ENCODE measurements at regions not wholly inside any gene's neighbourhood (a gene's known extent, or its start where the extent isn't known, plus 50 kb on each side); places are given as distances from the start of the nearest gene placed in this dataset.
"Not testable (repeated sequence)": the region's sequence is repeated elsewhere in the genome, so short reads cannot be mapped to it uniquely, and the experiment has no call there.

DNA sequence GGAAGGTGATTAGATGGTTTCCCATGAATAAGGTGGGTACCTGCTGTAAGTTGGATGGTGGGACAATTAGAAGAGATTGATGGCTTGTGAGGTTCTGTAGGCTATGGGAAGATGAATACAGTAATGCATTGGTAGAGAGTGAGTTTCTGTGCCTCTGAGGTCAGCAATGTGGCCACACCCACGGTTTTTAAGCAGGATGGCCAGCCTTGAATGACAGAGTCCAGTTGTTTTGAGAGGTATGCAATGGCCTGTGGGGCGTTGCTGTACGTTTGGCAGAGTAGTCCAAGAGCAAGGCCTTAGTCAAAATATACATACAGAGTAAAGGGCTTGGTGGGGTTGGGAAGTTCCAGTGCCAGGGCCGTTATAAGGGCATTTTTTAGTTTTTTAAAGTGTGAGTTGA, 235.6 kb upstream of the C9orf72 start:
- no peak for DNase-seq (ENCODE audit: low spot score)

DNA sequence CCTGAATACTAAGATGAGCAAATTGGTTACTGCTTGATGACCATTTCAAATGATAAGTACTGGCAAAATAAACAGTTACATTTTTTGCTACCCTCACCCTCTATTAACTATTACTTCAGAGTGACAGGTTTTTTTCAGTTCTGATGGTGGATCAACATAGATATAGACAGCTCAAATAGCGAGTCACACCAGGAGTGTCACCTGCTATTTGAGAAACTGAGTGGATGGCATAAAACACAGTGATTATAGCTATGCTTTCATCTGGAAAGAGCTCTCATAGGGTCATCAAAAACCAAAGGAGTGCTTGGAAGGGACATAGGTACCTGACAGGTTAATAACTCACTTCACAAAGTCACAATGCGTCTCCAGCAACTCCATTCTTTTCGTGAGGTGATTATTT, 244.5 kb upstream of the C9orf72 start:
- no peak for DNase-seq (ENCODE audit: low spot score)

DNA sequence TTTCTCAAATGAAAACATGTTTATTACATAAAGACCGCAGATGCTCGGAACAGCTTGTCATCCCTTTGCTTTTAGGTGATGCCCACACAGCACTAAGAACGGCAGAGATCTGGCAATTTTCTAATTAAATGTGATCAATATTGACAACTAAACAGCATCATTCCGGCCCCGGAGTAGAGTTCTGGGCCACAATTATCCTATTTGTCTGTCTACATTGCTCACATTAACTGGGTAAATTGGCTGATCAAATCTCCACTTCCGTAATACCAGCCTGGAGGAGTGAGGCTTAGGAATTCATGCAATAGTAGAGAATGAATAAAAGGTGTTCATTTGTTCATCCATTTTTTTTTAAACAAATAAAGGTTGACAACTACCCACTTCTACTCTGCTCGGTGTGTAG, 245.1 kb upstream of the C9orf72 start:
- DNase-seq (ENCODE audit: low spot score): no peak

DNA sequence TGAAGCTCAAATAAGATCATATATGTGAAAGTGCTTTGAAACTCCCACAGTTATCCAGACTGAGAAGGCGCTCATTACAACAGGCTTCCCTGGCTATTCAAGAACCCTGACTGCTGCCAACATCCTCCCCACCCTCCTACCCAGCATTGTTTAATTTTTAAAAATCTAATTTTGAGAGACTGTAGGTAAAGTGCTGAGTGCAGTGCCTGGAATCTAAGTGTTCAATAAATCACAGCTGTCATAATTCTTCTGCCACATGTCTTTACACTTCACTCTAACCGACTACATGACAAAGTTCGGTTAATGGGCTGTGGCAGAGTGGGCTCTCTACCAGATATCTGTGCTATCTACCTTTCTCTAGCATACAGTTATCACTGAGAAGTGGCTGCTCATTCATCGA, 255.6 kb upstream of the C9orf72 start:
- DNase-seq (ENCODE audit: low spot score): no peak

DNA sequence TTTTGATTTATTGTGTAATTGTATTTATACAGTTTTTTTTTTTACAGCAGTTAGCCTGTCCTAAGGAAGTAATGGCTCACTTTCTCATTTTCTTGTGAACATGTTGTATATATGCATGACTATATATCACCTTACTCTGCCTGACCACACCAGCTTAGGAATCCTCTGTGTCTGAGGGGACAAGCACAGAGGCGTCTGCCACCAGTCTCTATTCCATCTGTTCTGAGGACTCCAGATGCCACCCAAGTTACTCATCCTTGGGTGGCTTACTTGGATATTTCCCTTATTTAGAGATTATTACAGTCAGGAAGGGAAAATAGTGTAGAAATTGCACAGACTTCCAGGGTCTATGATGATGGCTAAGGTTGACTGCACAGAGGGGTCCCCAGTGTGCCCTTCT, 256.3 kb upstream of the C9orf72 start:
- DNase-seq (ENCODE audit: low spot score): no peak

DNA sequence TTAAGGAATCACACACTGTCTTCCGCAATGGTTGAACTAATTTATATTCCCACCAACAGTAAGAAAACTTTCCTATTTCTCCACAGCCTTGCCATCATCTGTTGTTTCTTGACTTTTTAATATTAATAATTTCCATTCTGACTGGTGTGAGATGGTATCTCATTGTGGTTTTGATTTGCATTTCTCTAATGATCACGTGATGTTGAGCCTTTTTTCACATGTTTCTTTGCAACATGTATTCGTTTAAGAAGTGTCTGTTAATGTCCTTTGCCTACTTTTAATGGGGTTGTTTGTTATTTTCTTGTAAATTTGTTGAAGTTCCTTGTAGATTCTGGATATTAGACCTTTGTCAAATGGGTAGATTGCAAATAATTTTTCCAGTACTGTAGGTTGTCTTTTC, 258.8 kb upstream of the C9orf72 start:
- DNase-seq (ENCODE audit: low spot score): not testable (repeated sequence)

DNA sequence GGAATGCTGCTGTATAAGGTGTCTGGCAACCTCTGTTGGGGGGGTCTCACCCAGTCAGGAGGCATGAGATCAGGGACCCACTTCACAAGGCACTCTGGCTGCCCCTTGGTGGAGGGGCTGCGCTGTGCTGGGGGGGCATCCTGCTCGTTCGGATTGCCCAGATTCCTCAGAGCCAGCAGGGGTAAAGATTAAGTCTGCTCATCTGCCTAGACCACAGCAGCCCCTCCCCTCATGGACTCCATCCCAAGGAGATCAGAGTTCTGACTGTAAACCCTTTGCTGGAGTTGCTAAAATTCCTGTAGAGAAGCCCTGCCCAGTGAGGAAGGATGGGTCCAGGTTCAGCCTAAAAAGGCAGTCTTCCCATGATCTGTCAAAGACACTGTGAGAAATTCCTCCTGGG, 262.0 kb upstream of the C9orf72 start:
- no peak for DNase-seq (ENCODE audit: low spot score)

DNA sequence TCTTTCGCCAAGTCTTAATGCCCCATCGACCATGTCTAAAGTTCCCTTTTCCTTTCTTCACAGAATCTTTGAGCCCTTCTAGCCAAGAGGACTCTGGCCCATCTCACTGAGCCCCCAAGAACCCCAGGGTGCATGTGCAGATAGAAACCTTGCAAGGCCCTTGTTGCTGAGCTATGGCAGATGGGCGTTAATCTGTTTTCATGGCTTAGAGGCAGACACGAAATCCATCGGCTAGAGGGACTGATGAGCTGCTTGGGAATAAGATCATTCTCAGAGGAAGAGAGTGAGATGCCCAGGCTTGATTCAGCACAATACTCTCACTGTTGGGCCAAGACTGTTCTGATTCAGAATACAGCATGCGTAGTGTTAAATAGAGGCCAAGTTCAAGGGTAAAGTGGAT, 262.5 kb upstream of the C9orf72 start:
- no peak for DNase-seq (ENCODE audit: low spot score)

DNA sequence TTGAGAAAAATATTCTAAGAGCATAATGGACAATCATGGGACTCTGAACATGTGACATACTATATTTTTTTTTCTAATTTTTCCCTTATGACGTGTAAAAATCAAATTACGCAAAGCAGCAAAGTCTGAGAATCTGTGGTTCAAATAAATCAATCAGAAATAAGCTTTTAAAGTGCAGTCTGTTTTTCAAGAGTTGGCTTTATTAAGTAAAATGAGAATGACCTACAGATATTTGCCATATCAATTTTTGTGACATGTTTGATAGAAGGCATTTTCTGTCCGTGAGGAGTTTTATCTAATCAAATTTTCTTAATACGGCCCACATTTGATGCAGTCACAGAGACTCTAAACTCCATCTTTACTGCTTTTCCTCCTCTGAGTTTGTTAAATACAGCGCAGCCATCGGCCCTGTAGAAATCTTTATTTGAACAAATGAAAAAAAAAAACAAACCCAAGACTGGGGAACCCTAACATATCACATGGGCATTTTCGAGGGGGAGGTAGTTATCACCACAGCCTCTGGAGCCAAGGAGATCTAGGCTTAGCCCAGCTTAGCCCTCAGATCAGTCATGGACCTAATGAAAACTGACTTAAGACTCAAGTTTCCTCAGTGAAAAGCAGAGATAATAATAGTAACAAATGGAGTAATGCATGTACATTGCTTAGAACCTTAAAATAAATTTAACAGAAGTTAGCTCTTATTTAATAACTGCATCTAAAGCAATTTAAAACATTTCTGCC, 263.6 kb upstream of the C9orf72 start:
- DNase-seq (ENCODE audit: low spot score): no peak

DNA sequence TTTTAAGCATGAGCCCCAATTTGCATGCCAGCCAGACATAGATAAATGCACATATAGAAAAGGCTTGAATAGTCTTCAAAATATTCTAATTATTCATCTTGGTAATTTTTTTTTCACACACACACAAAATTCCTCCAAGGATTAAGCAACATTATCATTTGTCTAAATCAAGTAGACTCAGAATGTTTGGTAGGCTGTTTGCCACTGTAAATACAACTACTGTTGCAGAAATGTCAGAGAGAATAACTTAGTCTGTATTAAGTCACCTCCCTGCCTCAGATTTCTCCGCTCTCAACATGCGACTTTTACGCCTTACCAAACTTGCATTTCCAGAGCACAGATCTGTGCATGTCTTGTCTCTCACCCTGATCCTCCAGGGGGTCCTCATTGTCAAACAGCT, 265.6 kb upstream of the C9orf72 start:
- no peak for DNase-seq (ENCODE audit: low spot score)

DNA sequence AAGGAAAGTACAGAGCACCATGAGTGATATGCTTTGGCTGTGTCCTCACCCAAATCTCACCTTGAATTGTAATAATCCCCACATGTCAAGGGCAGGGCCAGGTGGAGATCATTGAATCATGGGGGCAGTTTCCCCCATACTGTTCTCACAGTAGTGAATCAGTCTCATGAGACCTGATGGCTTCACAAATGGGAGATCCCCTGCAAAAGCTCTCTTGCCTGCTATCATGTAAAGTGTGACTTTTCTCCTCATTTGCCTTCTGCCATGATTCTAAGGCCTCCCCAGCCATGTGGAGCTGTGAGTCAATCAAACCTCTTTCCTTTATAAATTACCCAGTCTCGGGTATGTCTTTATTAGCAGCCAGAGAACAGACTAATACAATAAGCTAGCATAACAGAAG, 266.5 kb upstream of the C9orf72 start:
- DNase-seq (ENCODE audit: low spot score): not testable (repeated sequence)

DNA sequence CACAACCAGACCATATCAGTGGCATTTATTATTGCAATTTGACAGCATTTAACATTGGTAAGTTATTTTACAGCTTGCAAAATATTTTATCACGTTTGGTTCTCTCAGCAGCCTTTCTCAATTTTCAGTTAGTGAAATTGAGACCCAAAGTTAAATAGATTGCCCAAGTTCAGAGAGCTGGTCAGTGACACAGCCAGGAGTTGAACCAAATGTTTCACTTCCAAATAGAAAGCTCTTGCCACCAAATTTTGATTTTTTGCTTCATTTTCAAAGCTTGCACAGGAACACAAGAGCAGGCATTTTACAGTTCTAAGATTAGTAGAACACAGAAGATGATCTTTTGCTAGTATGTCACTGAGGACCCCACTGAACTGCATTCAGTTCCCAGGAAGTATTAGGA, 271.5 kb upstream of the C9orf72 start:
- DNase-seq (ENCODE audit: low spot score): no peak

DNA sequence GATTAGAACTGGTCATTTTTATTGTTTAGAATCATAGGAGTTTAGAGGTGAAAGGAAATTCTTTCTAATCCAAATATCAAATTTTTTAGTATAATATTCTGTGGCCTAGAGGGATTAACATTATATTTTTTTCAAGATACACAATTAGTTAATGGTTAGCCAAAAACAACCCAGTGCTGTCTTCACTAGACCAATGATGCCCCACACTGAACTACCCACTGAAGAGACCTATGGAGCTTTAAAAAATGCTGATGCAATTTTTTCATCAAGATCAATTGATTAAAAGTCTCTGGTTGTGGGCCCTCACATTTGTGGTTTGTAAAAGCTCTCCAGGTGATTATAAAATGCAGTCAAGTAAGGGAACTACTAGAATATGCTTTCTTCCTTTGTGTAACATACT, 274.1 kb upstream of the C9orf72 start:
- no peak for DNase-seq (ENCODE audit: low spot score)

DNA sequence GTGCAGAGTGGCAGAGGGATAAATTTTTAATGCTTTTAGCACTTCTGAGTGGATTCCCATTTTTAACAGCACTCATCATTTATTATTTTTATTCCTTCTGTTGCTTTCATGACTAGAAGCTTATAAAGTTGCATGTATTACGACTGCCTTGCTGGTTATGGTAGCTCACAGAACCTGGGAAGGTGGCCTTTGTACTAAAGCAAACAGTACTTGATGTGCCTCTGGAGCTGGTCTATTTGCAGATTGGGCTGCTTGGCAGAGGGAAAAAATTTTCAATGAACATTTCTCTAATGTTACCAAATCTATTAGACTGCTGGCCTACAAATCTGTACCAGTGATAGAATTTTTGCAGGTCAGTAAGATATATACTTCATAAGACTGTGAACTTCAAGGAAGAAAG, 274.5 kb upstream of the C9orf72 start:
- DNase-seq (ENCODE audit: low spot score): no peak

DNA sequence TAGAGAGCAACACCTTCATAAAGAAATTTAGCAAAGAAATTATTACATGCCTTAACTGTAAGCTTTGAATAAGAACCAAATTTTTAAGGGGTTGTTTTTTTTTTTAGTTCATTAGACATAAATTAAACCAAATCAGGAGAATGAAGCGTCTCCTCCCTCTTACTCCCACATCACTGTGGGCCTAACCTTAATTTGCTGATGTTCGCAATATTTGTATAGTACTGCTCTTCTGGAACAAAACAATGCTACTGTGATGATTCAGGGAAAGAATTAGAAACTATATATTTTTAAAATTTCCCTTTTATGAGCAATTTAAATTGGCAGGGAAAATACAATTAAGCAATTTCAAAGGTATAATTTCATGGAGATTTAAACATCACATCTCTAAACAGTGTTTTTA, 275.0 kb upstream of the C9orf72 start:
- no peak for DNase-seq (ENCODE audit: low spot score)

DNA sequence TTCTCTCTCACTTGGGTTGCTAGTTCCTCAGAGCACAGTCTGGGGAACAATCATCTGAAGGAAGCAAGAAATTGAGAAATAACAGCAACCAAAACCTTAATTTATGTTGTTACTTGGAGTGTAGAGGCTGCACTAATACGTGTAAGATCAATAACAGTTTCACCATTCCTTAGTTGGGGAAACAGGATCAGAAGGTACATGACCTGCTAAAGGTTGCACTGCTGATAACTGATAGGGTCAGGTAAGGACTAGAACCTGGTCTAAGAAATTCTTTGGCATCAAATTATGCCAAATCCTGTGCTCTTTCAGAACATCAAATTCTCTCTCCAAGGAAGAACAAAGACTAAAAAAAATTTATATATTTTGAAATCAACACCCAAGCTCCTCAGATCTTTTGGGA, 278.6 kb upstream of the C9orf72 start:
- DNase-seq (ENCODE audit: low spot score): no peak

DNA sequence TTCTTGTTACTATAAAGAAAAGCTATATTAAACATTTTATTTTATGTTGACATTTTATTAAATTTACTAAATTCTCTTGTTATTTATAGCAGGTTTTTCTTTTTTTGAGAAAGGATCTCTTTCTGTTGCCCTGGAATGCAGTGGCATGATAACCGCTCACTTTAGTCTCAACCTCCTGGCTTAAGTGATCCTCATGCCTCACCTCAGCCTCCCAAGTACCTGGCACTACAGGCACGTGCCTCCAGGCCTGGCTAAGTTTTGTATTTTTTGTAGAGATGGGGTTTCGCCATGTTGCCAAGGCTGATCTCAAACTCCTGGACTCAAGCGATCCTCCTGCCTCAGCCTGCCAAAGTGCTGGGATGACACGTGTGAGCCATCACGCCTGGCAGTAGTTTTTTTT, 280.2 kb upstream of the C9orf72 start:
- no peak for DNase-seq (ENCODE audit: low spot score)

DNA sequence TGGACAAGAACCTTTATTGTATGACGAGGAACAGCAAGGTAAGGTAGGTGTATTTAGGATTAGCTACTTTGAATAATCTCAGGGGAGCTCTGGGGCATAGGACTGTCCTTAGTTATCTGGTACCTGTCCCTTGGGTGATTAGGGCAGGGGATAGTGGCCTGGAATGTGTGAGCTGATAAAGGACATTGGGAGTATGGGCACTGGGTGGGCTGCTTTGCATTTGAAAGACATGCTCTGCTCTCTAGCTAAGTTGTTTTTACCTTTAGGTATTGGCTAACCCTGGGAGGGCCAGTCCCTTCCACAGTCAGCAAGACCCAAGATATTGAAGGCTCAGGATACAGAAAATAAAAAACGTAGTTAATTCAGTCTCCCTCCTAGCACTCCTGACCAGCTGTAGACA, 282.8 kb upstream of the C9orf72 start:
- DNase-seq (ENCODE audit: low spot score): no peak

DNA sequence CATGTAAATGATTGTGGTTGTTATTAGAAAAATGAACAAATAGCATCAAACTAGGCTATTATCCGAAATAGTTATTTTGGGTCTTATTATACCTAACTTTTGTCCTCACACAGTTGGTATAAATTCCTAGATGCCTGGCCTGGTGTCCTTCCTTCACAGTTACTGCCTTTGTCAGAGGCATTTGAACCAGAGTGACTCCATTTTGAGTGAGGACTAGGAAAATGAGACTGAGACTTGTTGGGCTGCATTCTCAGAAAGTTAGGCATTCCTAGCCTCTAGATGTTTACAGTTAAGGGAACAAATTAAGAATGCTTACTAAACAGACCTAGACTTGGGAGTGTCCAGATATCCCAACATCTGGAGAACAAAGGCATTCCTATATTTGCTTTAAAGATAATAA, 283.5 kb upstream of the C9orf72 start:
- DNase-seq (ENCODE audit: low spot score): no peak

DNA sequence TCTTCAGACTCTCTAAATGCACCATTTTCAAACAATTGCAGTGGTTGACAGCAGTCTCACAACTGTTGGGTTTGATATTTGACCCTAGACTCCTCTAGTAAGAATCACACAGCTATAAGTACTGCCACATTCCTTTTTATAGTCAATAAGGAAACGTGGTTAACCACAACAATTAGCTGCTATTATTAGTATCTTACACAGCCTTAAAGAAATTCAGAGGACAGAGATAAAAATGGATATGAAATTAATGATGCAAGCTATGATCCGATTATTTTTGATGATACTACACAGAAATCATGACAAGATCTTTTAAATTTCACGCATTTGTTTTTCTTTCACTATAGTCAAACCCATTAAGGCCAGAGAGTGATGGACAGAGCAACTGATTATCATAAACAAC, 288.6 kb upstream of the C9orf72 start:
- DNase-seq (ENCODE audit: low spot score): no peak

DNA sequence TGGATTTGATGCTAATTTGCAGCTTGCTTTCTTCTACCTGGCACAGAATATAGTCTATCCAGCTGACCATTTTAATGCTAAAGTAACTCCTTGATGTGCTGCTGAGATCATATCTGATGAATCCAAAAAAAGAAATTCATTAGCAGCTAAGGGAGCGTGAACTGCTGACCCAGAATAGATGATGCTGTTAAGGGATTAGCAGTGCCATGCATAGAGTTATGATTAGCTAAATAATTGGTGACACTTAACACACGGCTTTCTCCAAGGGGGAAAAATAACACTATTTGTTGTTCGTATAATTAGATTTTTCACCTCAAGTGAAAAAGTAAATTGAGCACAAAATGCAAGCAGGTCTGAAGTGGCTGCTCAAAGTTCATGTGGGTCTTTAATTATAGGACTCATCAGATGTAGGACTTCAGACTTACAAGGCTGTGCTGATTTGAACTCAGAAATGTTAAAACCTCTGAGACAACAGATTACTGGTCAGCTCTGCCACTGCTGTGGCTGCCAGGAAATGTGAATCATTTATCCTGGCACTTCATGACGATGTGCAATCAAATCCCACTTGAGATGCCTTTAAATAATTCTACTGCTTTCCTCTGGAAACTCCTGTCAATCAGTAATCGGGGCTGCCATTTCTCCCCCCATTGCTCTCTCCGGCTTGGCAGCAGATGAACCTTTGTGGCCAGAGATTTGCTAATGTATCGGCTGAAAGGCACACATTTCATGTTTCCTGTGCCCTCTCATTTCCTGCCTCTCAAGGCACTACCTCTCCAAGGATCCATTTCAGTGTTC, 291.6 kb upstream of the C9orf72 start:
- DNase-seq (ENCODE audit: low spot score): no peak

DNA sequence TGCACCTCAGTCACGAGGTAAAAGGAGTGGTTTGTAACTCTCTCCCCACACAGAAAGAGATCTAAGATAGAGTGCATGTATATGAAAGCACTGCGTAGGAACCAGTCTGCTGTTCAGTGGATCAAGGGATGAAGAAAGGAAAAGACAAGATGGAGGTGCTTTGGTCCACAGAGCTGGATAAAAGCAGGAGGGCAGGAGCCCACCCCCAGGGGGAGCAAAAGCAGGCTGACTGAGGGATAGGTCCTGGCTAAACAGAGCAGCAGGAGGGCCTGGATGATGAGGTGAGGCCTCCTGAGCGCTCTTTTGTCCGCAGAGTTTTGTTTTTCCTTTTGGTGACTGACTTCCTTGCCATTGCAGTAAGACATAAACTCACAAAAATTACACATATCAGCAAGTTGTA, 293.5 kb upstream of the C9orf72 start:
- no peak for DNase-seq (ENCODE audit: low spot score)

DNA sequence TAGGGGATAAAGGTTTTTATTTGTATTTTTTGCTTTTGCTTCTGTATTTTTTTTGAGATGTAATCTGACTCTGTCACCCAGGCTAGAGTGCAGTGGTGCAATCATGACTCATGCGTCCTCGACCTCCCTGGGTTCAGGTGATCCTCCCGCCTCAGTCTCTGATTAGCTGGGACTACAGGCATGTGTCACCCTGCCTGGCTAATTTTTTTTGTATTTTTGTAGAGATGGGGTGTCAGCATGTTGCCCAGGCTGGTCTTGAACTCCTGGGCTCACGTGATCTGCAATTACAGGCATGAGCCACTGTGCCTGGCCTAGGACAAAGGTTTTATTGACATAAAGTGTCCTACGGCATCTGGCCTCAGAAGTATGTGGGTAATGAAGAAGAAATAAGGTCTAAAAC, 297.1 kb upstream of the C9orf72 start:
- no peak for DNase-seq (ENCODE audit: low spot score)

DNA sequence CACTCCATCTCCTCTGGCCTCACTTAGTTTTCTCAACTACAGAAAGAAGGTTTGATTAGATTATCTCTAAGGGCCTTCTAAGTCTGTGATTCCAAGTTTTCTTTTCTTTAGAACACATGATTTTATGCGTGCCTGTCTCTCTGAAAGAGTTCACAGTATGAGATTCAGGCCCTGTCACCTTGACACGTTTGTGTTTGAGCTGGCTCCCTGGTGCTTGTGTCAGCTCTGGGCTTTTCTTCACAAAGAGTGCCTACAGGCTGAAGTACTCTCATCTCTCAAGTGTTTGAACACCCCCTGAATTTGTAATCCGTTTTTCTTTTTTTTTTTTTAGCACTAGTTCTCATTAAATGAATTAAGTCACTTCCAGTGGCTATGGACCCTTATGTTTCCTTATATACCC, 306.9 kb upstream of the C9orf72 start:
- DNase-seq (ENCODE audit: low spot score): no peak

Data from AG08396 (cell line).